GM12878 (cell line): ENCODE measurements at regions not wholly inside any gene's neighbourhood (a gene's known extent, or its start where the extent isn't known, plus 50 kb on each side); places are given as distances from the start of the nearest gene placed in this dataset.

Experiments used
- ATAC-seq: fragments of 200-7000 bp; cut with Tn5 transposase; 3 replicates; pipeline ENCODE4 v1.9.1; 2020; ENCODE audit warnings: mild to moderate bottlenecking, moderate library complexity
- BruUV-seq: library from RNA; stranded (reverse); fragments of 400-500 nt; replicated peaks from 2 replicates; lab custom pipeline; 2021; lab: Mats Ljungman, UMichigan
- CTCF ChIA-PET: fragments of 300-600 bp; sonication (Branson Sonifier 250); formaldehyde crosslinking; extraction: SDS; loops from one replicate; lab custom pipeline; 2021; ENCODE audit warnings: inconsistent platforms; lab: Yijun Ruan, JAX
- POLR2A ChIA-PET: fragments of 350-600 bp; formaldehyde crosslinking; extraction: SDS; loops from one replicate; lab custom pipeline; 2021; ENCODE audit warnings: inconsistent platforms; lab: Charles Lee
- RAD21 ChIA-PET: fragments of 300-600 bp; sonication (Branson Sonifier 250); formaldehyde crosslinking; loops from one replicate; lab custom pipeline; 2023; ENCODE audit warnings: antibody characterized with exemption; ENCODE audit not compliant: unreplicated experiment; lab: Charles Lee
- SMC1A ChIA-PET: fragments of 300-600 bp; sonication (Branson Sonifier 250); formaldehyde crosslinking; loops from one replicate; lab custom pipeline; 2023; ENCODE audit not compliant: unreplicated experiment, uncharacterized antibody; lab: Charles Lee
- DNase-seq: peaks from one replicate; pipeline ENCODE4 v3.0.0-alpha.2; 2011; ENCODE audit warnings: low read depth, low spot score
- FAIRE-seq: peaks from 3 replicates; lab custom pipeline; 2011; peaks lifted over from hg19 to GRCh38; lab: Jason Lieb, UNC
- H2AFZ ChIP-seq: 2 replicates; pipeline ENCODE4 v1.6.0; 2011; ENCODE audit warnings: low read depth, low read length, control low read depth; ENCODE audit not compliant: control insufficient read depth
- H3K27ac ChIP-seq: 2 replicates; pipeline ENCODE4 v1.5.1; 2011; ENCODE audit warnings: control low read depth; ENCODE audit not compliant: control insufficient read depth, insufficient read depth
- H3K27me3 ChIP-seq, 2 experiments: replicated peaks in 1 of 2; 2 replicates each; pipeline versions ENCODE4 v1.6.0 to v1.6.1; 2011; ENCODE audit warnings: low read length in 1 of 2; ENCODE audit not compliant: control insufficient read depth in 2 of 2, insufficient read depth in 2 of 2
- H3K36me3 ChIP-seq, 2 experiments: 2 replicates each; pipeline ENCODE4 v1.5.1; 2011; ENCODE audit warnings: low read length in 1 of 2; ENCODE audit not compliant: control insufficient read depth in 2 of 2, insufficient read depth in 2 of 2
- H3K4me1 ChIP-seq: 2 replicates; pipeline ENCODE4 v1.6.1; 2011; ENCODE audit warnings: mild to moderate bottlenecking, low read length, moderate library complexity, mixed read lengths; ENCODE audit not compliant: control insufficient read depth, insufficient read depth
- H3K4me2 ChIP-seq: 2 replicates; pipeline ENCODE4 v1.6.0; 2011; ENCODE audit warnings: control low read depth; ENCODE audit not compliant: control insufficient read depth, insufficient read depth
- H3K4me3 ChIP-seq: fragments of 200-600 bp; sonication (generic); 2 replicates; pipeline ENCODE4 v1.5.1; 2016
- H3K79me2 ChIP-seq: 2 replicates; pipeline ENCODE4 v1.6.0; 2011; ENCODE audit warnings: low read length; ENCODE audit not compliant: control insufficient read depth, insufficient read depth
- H3K9ac ChIP-seq: 2 replicates; pipeline ENCODE4 v1.8.0; 2011; ENCODE audit warnings: low read length, control low read depth, mixed read lengths; ENCODE audit not compliant: control insufficient read depth, insufficient read depth
- H3K9me3 ChIP-seq: replicated peaks from 3 replicates; pipeline ENCODE4 v1.5.1; 2011; ENCODE audit warnings: mild to moderate bottlenecking, low read length; ENCODE audit not compliant: control insufficient read depth, insufficient read depth
- H4K20me1 ChIP-seq: 2 replicates; pipeline ENCODE4 v1.6.0; 2011; ENCODE audit not compliant: control insufficient read depth, insufficient read depth
- CHD2 ChIP-seq: IDR thresholded peaks from 2 replicates; pipeline ENCODE4 v1.6.1; 2011; ENCODE audit warnings: low read depth, low read length, improper control_type of control experiment, borderline replicate concordance
- NBN ChIP-seq: fragments of 450-650 bp; IDR thresholded peaks from 2 replicates; pipeline ENCODE4 v1.6.1; 2016
- NFYA ChIP-seq: IDR thresholded peaks from 2 replicates; pipeline ENCODE4 v1.6.1; 2011; ENCODE audit warnings: low read depth, mild to moderate bottlenecking, low read length, improper control_type of control experiment, borderline replicate concordance
- NRF1 ChIP-seq: conservative IDR thresholded peaks from 2 replicates; pipeline ENCODE4 v1.6.1; 2011; ENCODE audit warnings: mild to moderate bottlenecking, low read depth, low read length, improper control_type of control experiment
- RB1 ChIP-seq: fragments of 450-650 bp; formaldehyde crosslinking; IDR thresholded peaks from 2 replicates; pipeline ENCODE4 v1.6.1; 2017; ENCODE audit warnings: mild to moderate bottlenecking, borderline replicate concordance
- YY1 ChIP-seq: IDR thresholded peaks from 2 replicates; pipeline ENCODE4 v1.6.1; 2011; ENCODE audit warnings: low read depth, mild to moderate bottlenecking, low read length
- WGBS: methylation state at CpG from one replicate; pipeline ENCODE4 v1.1.6; 2016; ENCODE audit warnings: low lambda C conversion rate; ENCODE audit not compliant: insufficient replicate concordance, insufficient coverage; ENCODE audit errors: missing lambda C conversion rate; 5-methylcytosine and 5-hydroxymethylcytosine counted together
- in situ Hi-C: fragments of 300-500 bp; cut with MboI; formaldehyde crosslinking; loops from 9 replicates; pipeline ENCODE4 v1.14.3; 2018; ENCODE audit warnings: mixed read lengths
- intact Hi-C: fragments of 100-400 bp; cut with micrococcal nuclease; formaldehyde crosslinking; loops from one replicate; pipeline ENCODE4 v1.14.2; 2022; ENCODE audit not compliant: unreplicated experiment
- TF ChIP-seq, protein P1 (sequence below): fragments of 450-650 bp; IDR thresholded peaks from 2 replicates; pipeline ENCODE4 v1.6.1; 2017; ENCODE audit warnings: antibody characterized with exemption, mild to moderate bottlenecking, moderate library complexity
- TF ChIP-seq, protein P2 (sequence below): fragments of 450-650 bp; formaldehyde crosslinking; IDR thresholded peaks from 2 replicates; pipeline ENCODE4 v1.4.0; 2020; ENCODE audit warnings: mild to moderate bottlenecking, moderate library complexity

DNA sequence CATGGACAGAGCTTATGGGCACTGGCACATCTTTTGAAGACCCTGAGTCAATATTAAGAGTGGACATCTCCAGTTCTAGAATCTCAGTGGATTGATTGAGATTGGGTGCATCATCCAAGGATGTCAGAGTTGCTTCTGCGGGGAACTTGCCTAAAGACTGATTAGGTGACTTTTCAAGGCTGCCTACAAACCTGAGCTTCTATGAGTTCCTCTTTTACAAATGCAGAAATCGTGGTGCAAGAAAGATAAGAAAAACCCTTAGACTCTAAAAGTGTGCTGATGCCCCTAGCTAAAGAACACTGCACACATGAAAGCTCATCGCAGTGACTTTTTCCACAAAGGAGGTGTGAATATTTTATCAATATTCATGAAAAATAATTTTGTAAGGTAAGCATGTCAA lies 86.8 kb upstream of the NEDD4L start:
- Histone ChIP-seq H3K9ac (no peak overlapping the region), H2AFZ (no peak overlapping the region), H3K4me1 (no peaks in the 10 kb centered on the region), H3K9me3 (no peaks in the 10 kb centered on the region), H3K27ac (no peak overlapping the region), H3K4me2 (no peak overlapping the region), H4K20me1 (no peaks in the 10 kb centered on the region), H3K79me2 (no peaks in the 10 kb centered on the region), H3K4me3 (no peak overlapping the region)
- intact Hi-C loops (loop anchor here (5.0 kb wide), 2 partner anchors 225 to 365 kb away; no protein-coding TSS in a partner anchor), in situ Hi-C loops (no loop called here)
- DNase-seq, result no peak
- WGBS, result 31% methylated on average over 3 of the region's 3 CpGs
- ChIA-PET CTCF (interaction anchor here (0.8 to 3.3 kb wide), 6 partner anchors 15 to 179 kb away, joined by 3 to 24 read pairs (median 4); no protein-coding TSS in a partner anchor), POLR2A (interaction anchor here (0.6 kb wide), 1 partner anchor 23 kb away, joined by 5 read pairs; no protein-coding TSS in a partner anchor), RAD21 (interaction anchor here (3.3 kb wide), 1 partner anchor 164 kb away, joined by 34 read pairs; no protein-coding TSS in a partner anchor), SMC1A (interaction anchor here (1.4 to 3.3 kb wide), 4 partner anchors 19 to 369 kb away, joined by 3 to 15 read pairs (median 10); no protein-coding TSS in a partner anchor)
- BruUV-seq, result no TSS peak
- ATAC-seq, result no peak
- no peak for TF ChIP-seq NRF1
- TF ChIP-seq, protein P1, sequence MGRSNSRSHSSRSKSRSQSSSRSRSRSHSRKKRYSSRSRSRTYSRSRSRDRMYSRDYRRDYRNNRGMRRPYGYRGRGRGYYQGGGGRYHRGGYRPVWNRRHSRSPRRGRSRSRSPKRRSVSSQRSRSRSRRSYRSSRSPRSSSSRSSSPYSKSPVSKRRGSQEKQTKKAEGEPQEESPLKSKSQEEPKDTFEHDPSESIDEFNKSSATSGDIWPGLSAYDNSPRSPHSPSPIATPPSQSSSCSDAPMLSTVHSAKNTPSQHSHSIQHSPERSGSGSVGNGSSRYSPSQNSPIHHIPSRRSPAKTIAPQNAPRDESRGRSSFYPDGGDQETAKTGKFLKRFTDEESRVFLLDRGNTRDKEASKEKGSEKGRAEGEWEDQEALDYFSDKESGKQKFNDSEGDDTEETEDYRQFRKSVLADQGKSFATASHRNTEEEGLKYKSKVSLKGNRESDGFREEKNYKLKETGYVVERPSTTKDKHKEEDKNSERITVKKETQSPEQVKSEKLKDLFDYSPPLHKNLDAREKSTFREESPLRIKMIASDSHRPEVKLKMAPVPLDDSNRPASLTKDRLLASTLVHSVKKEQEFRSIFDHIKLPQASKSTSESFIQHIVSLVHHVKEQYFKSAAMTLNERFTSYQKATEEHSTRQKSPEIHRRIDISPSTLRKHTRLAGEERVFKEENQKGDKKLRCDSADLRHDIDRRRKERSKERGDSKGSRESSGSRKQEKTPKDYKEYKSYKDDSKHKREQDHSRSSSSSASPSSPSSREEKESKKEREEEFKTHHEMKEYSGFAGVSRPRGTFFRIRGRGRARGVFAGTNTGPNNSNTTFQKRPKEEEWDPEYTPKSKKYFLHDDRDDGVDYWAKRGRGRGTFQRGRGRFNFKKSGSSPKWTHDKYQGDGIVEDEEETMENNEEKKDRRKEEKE, result no peak
- TF ChIP-seq, protein P2, sequence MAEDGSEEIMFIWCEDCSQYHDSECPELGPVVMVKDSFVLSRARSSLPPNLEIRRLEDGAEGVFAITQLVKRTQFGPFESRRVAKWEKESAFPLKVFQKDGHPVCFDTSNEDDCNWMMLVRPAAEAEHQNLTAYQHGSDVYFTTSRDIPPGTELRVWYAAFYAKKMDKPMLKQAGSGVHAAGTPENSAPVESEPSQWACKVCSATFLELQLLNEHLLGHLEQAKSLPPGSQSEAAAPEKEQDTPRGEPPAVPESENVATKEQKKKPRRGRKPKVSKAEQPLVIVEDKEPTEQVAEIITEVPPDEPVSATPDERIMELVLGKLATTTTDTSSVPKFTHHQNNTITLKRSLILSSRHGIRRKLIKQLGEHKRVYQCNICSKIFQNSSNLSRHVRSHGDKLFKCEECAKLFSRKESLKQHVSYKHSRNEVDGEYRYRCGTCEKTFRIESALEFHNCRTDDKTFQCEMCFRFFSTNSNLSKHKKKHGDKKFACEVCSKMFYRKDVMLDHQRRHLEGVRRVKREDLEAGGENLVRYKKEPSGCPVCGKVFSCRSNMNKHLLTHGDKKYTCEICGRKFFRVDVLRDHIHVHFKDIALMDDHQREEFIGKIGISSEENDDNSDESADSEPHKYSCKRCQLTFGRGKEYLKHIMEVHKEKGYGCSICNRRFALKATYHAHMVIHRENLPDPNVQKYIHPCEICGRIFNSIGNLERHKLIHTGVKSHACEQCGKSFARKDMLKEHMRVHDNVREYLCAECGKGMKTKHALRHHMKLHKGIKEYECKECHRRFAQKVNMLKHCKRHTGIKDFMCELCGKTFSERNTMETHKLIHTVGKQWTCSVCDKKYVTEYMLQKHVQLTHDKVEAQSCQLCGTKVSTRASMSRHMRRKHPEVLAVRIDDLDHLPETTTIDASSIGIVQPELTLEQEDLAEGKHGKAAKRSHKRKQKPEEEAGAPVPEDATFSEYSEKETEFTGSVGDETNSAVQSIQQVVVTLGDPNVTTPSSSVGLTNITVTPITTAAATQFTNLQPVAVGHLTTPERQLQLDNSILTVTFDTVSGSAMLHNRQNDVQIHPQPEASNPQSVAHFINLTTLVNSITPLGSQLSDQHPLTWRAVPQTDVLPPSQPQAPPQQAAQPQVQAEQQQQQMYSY (CRISPR knock-in tag), result no peak
- TF ChIP-seq YY1, result no peak
- no peak for TF ChIP-seq NBN
- no peak for TF ChIP-seq RB1
- no peak for TF ChIP-seq NFYA
- TF ChIP-seq CHD2, result no peak
- TF ChIP-seq, all 136 proteins: peak for 0
- FAIRE-seq, result no peak
- H3K36me3 ChIP-seq, result no peaks in the 10 kb centered on the region
- H3K27me3 ChIP-seq, result 0 out of 4 replicates have a peak, but pooled peaks cover 0 to 2% of the 10 kb centered on the region in 2 experiments
